ENCODE measurements at regions not wholly inside any gene's neighbourhood (a gene's known extent, or its start where the extent isn't known, plus 50 kb on each side); places are given as distances from the start of the nearest gene placed in this dataset.

DNA sequence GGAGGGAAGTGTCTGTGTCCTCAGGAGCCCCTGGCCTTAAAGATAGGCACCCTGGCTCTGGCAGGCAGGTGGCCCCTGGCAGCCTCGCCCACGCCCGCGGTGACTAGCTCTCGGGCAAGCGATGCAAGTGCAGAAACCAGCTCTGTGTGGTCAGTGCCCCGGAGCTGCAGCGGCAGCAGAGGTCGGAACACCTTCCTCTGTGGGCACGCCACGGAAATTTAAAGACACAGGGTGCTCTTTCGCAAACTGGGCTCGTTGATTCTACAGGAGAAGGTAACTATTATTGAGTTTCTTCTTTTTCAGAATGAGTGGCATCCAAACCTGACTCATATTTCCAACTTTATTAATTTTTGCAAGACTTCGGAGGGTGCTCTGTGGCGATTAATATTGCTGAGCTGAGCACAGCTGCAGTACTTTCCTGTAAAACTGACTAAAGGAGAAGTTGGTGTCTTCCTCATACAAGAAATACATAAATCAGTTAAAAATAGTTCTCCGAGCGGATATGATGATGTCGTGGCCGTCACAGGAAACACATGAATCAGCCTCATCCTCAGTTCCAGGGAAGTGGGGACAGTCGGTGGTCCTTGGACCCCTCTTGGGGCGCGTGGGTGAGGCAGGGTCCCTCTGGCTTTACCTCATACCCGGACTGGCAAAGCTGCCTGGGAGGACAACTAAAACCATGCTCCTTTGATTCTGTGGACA lies 120.2 kb downstream of the METRNL start:
- Histone ChIP-seq H2AFZ (ENCODE audit: low read depth, low read length) (peak overlapping the region; percentile 56), H3K79me2 (ENCODE audit: low read length) (no peaks in the 10 kb centered on the region), H3K36me3 (replicated peaks; ENCODE audit: low read depth, low read length) (no peaks in the 10 kb centered on the region), H3K4me3 (ENCODE audit: low read length) (peak overlapping the region; percentile 53), H4K20me1 (ENCODE audit: insufficient read depth, low read length) (no peaks in the 10 kb centered on the region), H3K27me3 (ENCODE audit: low read depth, low read length) (peaks cover 39% of the 10 kb centered on the region), H3K27ac (ENCODE audit: low read length) (no peak overlapping the region), H3K9ac (ENCODE audit: low read length) (no peak overlapping the region), H3K4me2 (ENCODE audit: low read length) (peak overlapping the region; percentile 71), H3K4me1 (ENCODE audit: low read length) (peaks cover 18% of the 10 kb centered on the region), H3K9me3 (ENCODE audit: insufficient read depth, low read length) (no peaks in the 10 kb centered on the region)
- TF ChIP-seq CTCF (IDR thresholded peaks at IDR 0.05; ENCODE audit: low read depth, low read length) (no peak), EZH2phosphoT487 (IDR thresholded peaks at IDR 0.05; ENCODE audit: low read depth) (no peak)

DNA sequence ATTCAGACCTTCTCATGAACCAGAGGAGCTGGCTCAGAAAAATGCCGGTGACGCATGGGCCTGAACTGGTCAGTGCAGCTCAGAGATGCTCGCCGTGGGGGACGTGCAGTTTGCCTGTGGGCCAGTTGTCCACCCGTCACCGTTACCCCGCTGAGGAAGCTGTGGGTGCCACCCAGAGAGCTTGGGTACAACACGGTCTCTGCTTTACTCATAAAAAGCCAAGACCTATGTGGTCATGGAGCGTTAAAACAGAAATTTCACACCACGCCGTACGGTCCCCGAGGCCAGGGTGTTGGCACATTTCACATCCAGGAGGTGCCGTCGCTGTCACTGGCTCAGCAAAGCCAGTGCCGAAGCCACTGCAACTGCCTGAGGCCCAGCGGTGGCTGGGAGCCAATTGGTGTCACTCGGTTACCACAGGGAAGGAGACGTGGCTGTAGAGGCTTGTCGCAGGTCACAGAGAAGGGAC lies 120.9 kb downstream of the METRNL start:
- Histone ChIP-seq H3K4me1 (ENCODE audit: low read length) (peaks cover 18% of the 10 kb centered on the region), H3K27me3 (ENCODE audit: low read depth, low read length) (peaks cover 39% of the 10 kb centered on the region), H3K4me2 (ENCODE audit: low read length) (peak overlapping the region; percentile 71; the same call in 1 of the 2 replicates), H3K79me2 (ENCODE audit: low read length) (no peaks in the 10 kb centered on the region), H4K20me1 (ENCODE audit: insufficient read depth, low read length) (no peaks in the 10 kb centered on the region), H3K9me3 (ENCODE audit: insufficient read depth, low read length) (no peaks in the 10 kb centered on the region), H2AFZ (ENCODE audit: low read depth, low read length) (no peak overlapping the region), H3K9ac (ENCODE audit: low read length) (no peak overlapping the region), H3K27ac (ENCODE audit: low read length) (no peak overlapping the region), H3K4me3 (ENCODE audit: low read length) (peak overlapping the region; percentile 53; the same call in 1 of the 2 replicates), H3K36me3 (replicated peaks; ENCODE audit: low read depth, low read length) (no peaks in the 10 kb centered on the region)
- TF ChIP-seq CTCF (IDR thresholded peaks at IDR 0.05; ENCODE audit: low read depth, low read length) (no peak), EZH2phosphoT487 (IDR thresholded peaks at IDR 0.05; ENCODE audit: low read depth) (no peak)

GRCh38 chr17:83200751-83201150 lies 121.3 kb downstream of the METRNL start:
- no peak overlapping the region for H2AFZ ChIP-seq (ENCODE audit: low read depth, low read length)
- no peak overlapping the region for H3K4me2 ChIP-seq (ENCODE audit: low read length)
- no peak overlapping the region for H3K9ac ChIP-seq (ENCODE audit: low read length)
- no peaks in the 10 kb centered on the region for H3K9me3 ChIP-seq (ENCODE audit: insufficient read depth, low read length)
- H3K4me1 ChIP-seq (ENCODE audit: low read length) = peaks cover 18% of the 10 kb centered on the region
- H3K4me3 ChIP-seq (ENCODE audit: low read length) = no peak overlapping the region
- peaks cover 39% of the 10 kb centered on the region for H3K27me3 ChIP-seq (ENCODE audit: low read depth, low read length)
- H3K27ac ChIP-seq (ENCODE audit: low read length) = no peak overlapping the region
- no peak for TF ChIP-seq EZH2phosphoT487 (IDR thresholded peaks at IDR 0.05; ENCODE audit: low read depth)
- no peak for TF ChIP-seq CTCF (IDR thresholded peaks at IDR 0.05; ENCODE audit: low read depth, low read length)
- H4K20me1 ChIP-seq (ENCODE audit: insufficient read depth, low read length) = no peaks in the 10 kb centered on the region
- no peaks in the 10 kb centered on the region for H3K36me3 ChIP-seq (replicated peaks; ENCODE audit: low read depth, low read length)
- no peaks in the 10 kb centered on the region for H3K79me2 ChIP-seq (ENCODE audit: low read length)

DNA sequence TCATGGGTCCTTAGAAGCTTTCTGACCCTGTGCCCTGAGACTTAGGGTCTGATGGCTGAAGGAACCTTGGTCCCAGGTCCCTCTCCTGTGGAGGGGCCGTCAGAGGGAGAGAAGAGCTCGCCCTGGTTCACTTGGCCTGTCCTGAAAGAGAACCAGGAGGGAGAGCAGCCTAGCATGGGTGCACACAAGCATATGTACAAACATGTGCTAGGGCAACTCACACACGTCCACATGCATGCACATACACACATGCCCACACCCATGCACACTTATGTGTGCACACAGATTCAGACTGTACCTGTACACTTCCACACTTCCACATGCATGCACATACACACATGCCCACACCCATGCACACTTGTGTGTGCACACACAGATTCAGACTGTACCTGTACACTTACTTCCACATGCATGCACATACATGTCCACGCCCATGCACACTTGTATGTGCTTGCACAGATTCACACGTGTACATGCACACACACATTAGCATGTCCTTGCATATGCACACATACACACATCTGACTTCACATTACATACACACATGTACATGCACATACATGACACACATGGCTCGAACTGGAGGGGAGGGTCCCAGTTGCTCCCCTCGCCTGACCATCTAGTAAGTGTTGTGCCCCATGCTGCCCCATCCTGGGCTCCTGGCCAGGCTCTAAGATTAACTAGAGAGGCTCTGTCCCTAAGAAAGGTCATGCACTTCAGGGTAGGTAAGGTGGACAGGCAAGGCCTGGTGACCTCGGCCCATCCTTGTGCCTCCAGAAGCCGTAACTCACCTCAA lies 122.0 kb downstream of the METRNL start:
- TF ChIP-seq EZH2phosphoT487 (IDR thresholded peaks at IDR 0.05; ENCODE audit: low read depth) (no peak), CTCF (IDR thresholded peaks at IDR 0.05; ENCODE audit: low read depth, low read length) (no peak)
- H3K79me2 ChIP-seq (ENCODE audit: low read length) = no peaks in the 10 kb centered on the region
- H2AFZ ChIP-seq (ENCODE audit: low read depth, low read length) = no peak overlapping the region
- no peaks in the 10 kb centered on the region for H3K36me3 ChIP-seq (replicated peaks; ENCODE audit: low read depth, low read length)
- no peak overlapping the region for H3K27ac ChIP-seq (ENCODE audit: low read length)
- no peaks in the 10 kb centered on the region for H3K9me3 ChIP-seq (ENCODE audit: insufficient read depth, low read length)
- H3K4me2 ChIP-seq (ENCODE audit: low read length) = no peak overlapping the region
- peaks cover 39% of the 10 kb centered on the region for H3K27me3 ChIP-seq (ENCODE audit: low read depth, low read length)
- H4K20me1 ChIP-seq (ENCODE audit: insufficient read depth, low read length) = no peaks in the 10 kb centered on the region
- H3K4me1 ChIP-seq (ENCODE audit: low read length) = peaks cover 18% of the 10 kb centered on the region
- no peak overlapping the region for H3K4me3 ChIP-seq (ENCODE audit: low read length)
- no peak overlapping the region for H3K9ac ChIP-seq (ENCODE audit: low read length)

Data from OCI-LY3 (cell line).